K562 (cell line): ENCODE measurements at regions not wholly inside any gene's neighbourhood (a gene's known extent, or its start where the extent isn't known, plus 50 kb on each side); places are given as distances from the start of the nearest gene placed in this dataset.

Experiments used
- HDAC1 ChIP-seq, 2 experiments: fragments of 450-650 bp; IDR thresholded peaks; 2 replicates each; pipeline ENCODE4 v1.6.1; 2016 to 2017; ENCODE audit warnings: inconsistent platforms in 1 of 2, mild to moderate bottlenecking in 1 of 2, moderate library complexity in 1 of 2
- PCBP1 ChIP-seq: fragments of 200-400 bp; formaldehyde crosslinking; IDR thresholded peaks from 2 replicates; pipeline ENCODE4 v1.6.1; 2018; ENCODE audit warnings: mild to moderate bottlenecking, low read depth, low read length; ENCODE audit not compliant: poor library complexity, severe bottlenecking
- SAFB ChIP-seq: fragments of 200-400 bp; formaldehyde crosslinking; IDR thresholded peaks from 2 replicates; pipeline ENCODE4 v1.6.1; 2017; ENCODE audit warnings: low read depth, low read length, borderline replicate concordance
- ZNF23 ChIP-seq: fragments of 250-450 bp; sonication (Bioruptor Pico); IDR thresholded peaks from 2 replicates; pipeline ENCODE4 v1.4.0; 2020; ENCODE audit warnings: mild to moderate bottlenecking
- TF ChIP-seq, protein P1 (sequence below), 2 experiments: IDR thresholded peaks; 2 replicates each; pipeline ENCODE4 v1.6.1; 2012; ENCODE audit warnings: improper control_type of control experiment in 2 of 2, low read depth in 2 of 2, low read length in 2 of 2, borderline replicate concordance in 1 of 2
- TF ChIP-seq, protein P2 (sequence below): fragments of 450-650 bp; formaldehyde crosslinking; IDR thresholded peaks from 2 replicates; pipeline ENCODE4 v1.4.0; 2020; ENCODE audit warnings: mild to moderate bottlenecking, mixed read lengths

GRCh38 chr17:72282439-72283029 lies 161.7 kb downstream of the SOX9 start:
- TF ChIP-seq SAFB (no peak), PCBP1 (no peak), ZNF23 (no peak), HDAC1 (IDR thresholded peaks at IDR 0.05) (no peak)
- TF ChIP-seq, protein P1, sequence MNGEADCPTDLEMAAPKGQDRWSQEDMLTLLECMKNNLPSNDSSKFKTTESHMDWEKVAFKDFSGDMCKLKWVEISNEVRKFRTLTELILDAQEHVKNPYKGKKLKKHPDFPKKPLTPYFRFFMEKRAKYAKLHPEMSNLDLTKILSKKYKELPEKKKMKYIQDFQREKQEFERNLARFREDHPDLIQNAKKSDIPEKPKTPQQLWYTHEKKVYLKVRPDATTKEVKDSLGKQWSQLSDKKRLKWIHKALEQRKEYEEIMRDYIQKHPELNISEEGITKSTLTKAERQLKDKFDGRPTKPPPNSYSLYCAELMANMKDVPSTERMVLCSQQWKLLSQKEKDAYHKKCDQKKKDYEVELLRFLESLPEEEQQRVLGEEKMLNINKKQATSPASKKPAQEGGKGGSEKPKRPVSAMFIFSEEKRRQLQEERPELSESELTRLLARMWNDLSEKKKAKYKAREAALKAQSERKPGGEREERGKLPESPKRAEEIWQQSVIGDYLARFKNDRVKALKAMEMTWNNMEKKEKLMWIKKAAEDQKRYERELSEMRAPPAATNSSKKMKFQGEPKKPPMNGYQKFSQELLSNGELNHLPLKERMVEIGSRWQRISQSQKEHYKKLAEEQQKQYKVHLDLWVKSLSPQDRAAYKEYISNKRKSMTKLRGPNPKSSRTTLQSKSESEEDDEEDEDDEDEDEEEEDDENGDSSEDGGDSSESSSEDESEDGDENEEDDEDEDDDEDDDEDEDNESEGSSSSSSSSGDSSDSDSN (IDR thresholded peaks at IDR 0.05; ENCODE audit: borderline replicate concordance in 1 of 2, low read depth in 2 of 2, low read length in 2 of 2), result no peak
- TF ChIP-seq, protein P2, sequence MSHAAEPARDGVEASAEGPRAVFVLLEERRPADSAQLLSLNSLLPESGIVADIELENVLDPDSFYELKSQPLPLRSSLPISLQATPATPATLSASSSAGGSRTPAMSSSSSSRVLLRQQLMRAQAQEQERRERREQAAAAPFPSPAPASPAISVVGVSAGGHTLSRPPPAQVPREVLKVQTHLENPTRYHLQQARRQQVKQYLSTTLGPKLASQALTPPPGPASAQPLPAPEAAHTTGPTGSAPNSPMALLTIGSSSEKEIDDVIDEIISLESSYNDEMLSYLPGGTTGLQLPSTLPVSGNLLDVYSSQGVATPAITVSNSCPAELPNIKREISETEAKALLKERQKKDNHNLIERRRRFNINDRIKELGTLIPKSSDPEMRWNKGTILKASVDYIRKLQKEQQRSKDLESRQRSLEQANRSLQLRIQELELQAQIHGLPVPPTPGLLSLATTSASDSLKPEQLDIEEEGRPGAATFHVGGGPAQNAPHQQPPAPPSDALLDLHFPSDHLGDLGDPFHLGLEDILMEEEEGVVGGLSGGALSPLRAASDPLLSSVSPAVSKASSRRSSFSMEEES (CRISPR knock-in tag), result no peak
